ENCODE measurements at regions not wholly inside any gene's neighbourhood (a gene's known extent, or its start where the extent isn't known, plus 50 kb on each side); places are given as distances from the start of the nearest gene placed in this dataset.

- H3K4me3 ChIP-seq (ENCODE audit: low read depth in 1 of 2, low read length in 2 of 2), result no peak overlapping the region
- H3K9me3 ChIP-seq (ENCODE audit: low read length), result no peaks in the 10 kb centered on the region
- no peak overlapping the region for H3K9ac ChIP-seq (ENCODE audit: low read length)
- H3K27ac ChIP-seq (ENCODE audit: low read depth, low read length), result no peak overlapping the region
- no peaks in the 10 kb centered on the region for H3K4me1 ChIP-seq (ENCODE audit: insufficient read depth, low read length)
- H3K27me3 ChIP-seq (ENCODE audit: control insufficient read depth in 1 of 2, insufficient read depth in 2 of 2, low read length in 2 of 2), result no peaks in the 10 kb centered on the region
- H3K36me3 ChIP-seq (ENCODE audit: insufficient read depth, low read length), result no peaks in the 10 kb centered on the region
Measured at GRCh38 chr4:124092101-124092500, 620.4 kb downstream of the ANKRD50 start.

GRCh38 chr4:124092541-124092984, 620.0 kb downstream of the ANKRD50 start:
- H3K27ac ChIP-seq (ENCODE audit: low read depth, low read length), result no peak overlapping the region

GRCh38 chr4:124095621-124096020, 616.9 kb downstream of the ANKRD50 start:
- no peaks in the 10 kb centered on the region for H3K36me3 ChIP-seq (ENCODE audit: insufficient read depth, low read length)
- no peaks in the 10 kb centered on the region for H3K27me3 ChIP-seq (ENCODE audit: control insufficient read depth in 1 of 2, insufficient read depth in 2 of 2, low read length in 2 of 2)
- H3K9me3 ChIP-seq (ENCODE audit: low read length), result no peaks in the 10 kb centered on the region
- H3K4me3 ChIP-seq (ENCODE audit: low read depth in 1 of 2, low read length in 2 of 2), result no peak overlapping the region
- H3K9ac ChIP-seq (ENCODE audit: low read length), result no peak overlapping the region
- H3K4me1 ChIP-seq (ENCODE audit: insufficient read depth, low read length), result no peaks in the 10 kb centered on the region
- H3K27ac ChIP-seq (ENCODE audit: low read depth, low read length), result no peak overlapping the region

More at GRCh38 chr4:124092541-124092984, 620.0 kb downstream of the ANKRD50 start:
- Histone ChIP-seq H3K9me3 (ENCODE audit: low read length) (no peaks in the 10 kb centered on the region), H3K9ac (ENCODE audit: low read length) (no peak overlapping the region), H3K27me3 (ENCODE audit: control insufficient read depth in 1 of 2, insufficient read depth in 2 of 2, low read length in 2 of 2) (no peaks in the 10 kb centered on the region), H3K36me3 (ENCODE audit: insufficient read depth, low read length) (no peaks in the 10 kb centered on the region), H3K4me3 (ENCODE audit: low read depth in 1 of 2, low read length in 2 of 2) (no peak overlapping the region), H3K4me1 (ENCODE audit: insufficient read depth, low read length) (no peaks in the 10 kb centered on the region)

GRCh38 chr4:124096290-124096689, 616.2 kb downstream of the ANKRD50 start:
- Histone ChIP-seq H3K27ac (ENCODE audit: low read depth, low read length) (no peak overlapping the region), H3K4me3 (ENCODE audit: low read depth in 1 of 2, low read length in 2 of 2) (no peak overlapping the region), H3K4me1 (ENCODE audit: insufficient read depth, low read length) (no peaks in the 10 kb centered on the region)

GRCh38 chr4:124097447-124097846, 615.1 kb downstream of the ANKRD50 start:
- Histone ChIP-seq H3K4me3 (ENCODE audit: low read depth in 1 of 2, low read length in 2 of 2) (no peak overlapping the region), H3K4me1 (ENCODE audit: insufficient read depth, low read length) (no peaks in the 10 kb centered on the region), H3K9me3 (ENCODE audit: low read length) (no peaks in the 10 kb centered on the region), H3K9ac (ENCODE audit: low read length) (no peak overlapping the region), H3K27me3 (ENCODE audit: control insufficient read depth in 1 of 2, insufficient read depth in 2 of 2, low read length in 2 of 2) (no peaks in the 10 kb centered on the region), H3K27ac (ENCODE audit: low read depth, low read length) (no peak overlapping the region), H3K36me3 (ENCODE audit: insufficient read depth, low read length) (no peaks in the 10 kb centered on the region)

More at GRCh38 chr4:124096290-124096689, 616.2 kb downstream of the ANKRD50 start:
- Histone ChIP-seq H3K36me3 (ENCODE audit: insufficient read depth, low read length) (no peaks in the 10 kb centered on the region), H3K9me3 (ENCODE audit: low read length) (no peaks in the 10 kb centered on the region), H3K27me3 (ENCODE audit: control insufficient read depth in 1 of 2, insufficient read depth in 2 of 2, low read length in 2 of 2) (no peaks in the 10 kb centered on the region), H3K9ac (ENCODE audit: low read length) (no peak overlapping the region)

- Histone ChIP-seq H3K27me3 (ENCODE audit: control insufficient read depth in 1 of 2, insufficient read depth in 2 of 2, low read length in 2 of 2) (no peaks in the 10 kb centered on the region), H3K4me3 (ENCODE audit: low read depth in 1 of 2, low read length in 2 of 2) (no peak overlapping the region)
Measured at GRCh38 chr4:124104101-124104500, 608.4 kb downstream of the ANKRD50 start.

GRCh38 chr4:124104628-124105027, 607.9 kb downstream of the ANKRD50 start:
- no peaks in the 10 kb centered on the region for H3K4me1 ChIP-seq (ENCODE audit: insufficient read depth, low read length)
- no peaks in the 10 kb centered on the region for H3K27me3 ChIP-seq (ENCODE audit: control insufficient read depth in 1 of 2, insufficient read depth in 2 of 2, low read length in 2 of 2)
- no peak overlapping the region for H3K4me3 ChIP-seq (ENCODE audit: low read depth in 1 of 2, low read length in 2 of 2)
- H3K36me3 ChIP-seq (ENCODE audit: insufficient read depth, low read length), result no peaks in the 10 kb centered on the region
- H3K9me3 ChIP-seq (ENCODE audit: low read length), result no peaks in the 10 kb centered on the region
- no peak overlapping the region for H3K9ac ChIP-seq (ENCODE audit: low read length)
- H3K27ac ChIP-seq (ENCODE audit: low read depth, low read length), result no peak overlapping the region

More at GRCh38 chr4:124104101-124104500, 608.4 kb downstream of the ANKRD50 start:
- no peaks in the 10 kb centered on the region for H3K4me1 ChIP-seq (ENCODE audit: insufficient read depth, low read length)
- H3K9ac ChIP-seq (ENCODE audit: low read length), result no peak overlapping the region
- no peaks in the 10 kb centered on the region for H3K9me3 ChIP-seq (ENCODE audit: low read length)
- H3K27ac ChIP-seq (ENCODE audit: low read depth, low read length), result no peak overlapping the region
- no peaks in the 10 kb centered on the region for H3K36me3 ChIP-seq (ENCODE audit: insufficient read depth, low read length)

- no peak overlapping the region for H3K27ac ChIP-seq (ENCODE audit: low read depth, low read length)
- H3K4me3 ChIP-seq (ENCODE audit: low read depth in 1 of 2, low read length in 2 of 2), result no peak overlapping the region
- no peaks in the 10 kb centered on the region for H3K27me3 ChIP-seq (ENCODE audit: control insufficient read depth in 1 of 2, insufficient read depth in 2 of 2, low read length in 2 of 2)
- no peaks in the 10 kb centered on the region for H3K9me3 ChIP-seq (ENCODE audit: low read length)
- H3K36me3 ChIP-seq (ENCODE audit: insufficient read depth, low read length), result no peaks in the 10 kb centered on the region
- H3K4me1 ChIP-seq (ENCODE audit: insufficient read depth, low read length), result no peaks in the 10 kb centered on the region
- no peak overlapping the region for H3K9ac ChIP-seq (ENCODE audit: low read length)
Measured at GRCh38 chr4:124105212-124105611, 607.3 kb downstream of the ANKRD50 start.

- Histone ChIP-seq H3K27me3 (ENCODE audit: control insufficient read depth in 1 of 2, insufficient read depth in 2 of 2, low read length in 2 of 2) (no peaks in the 10 kb centered on the region), H3K9ac (ENCODE audit: low read length) (no peak overlapping the region), H3K9me3 (ENCODE audit: low read length) (no peaks in the 10 kb centered on the region), H3K36me3 (ENCODE audit: insufficient read depth, low read length) (no peaks in the 10 kb centered on the region), H3K27ac (ENCODE audit: low read depth, low read length) (no peak overlapping the region), H3K4me3 (ENCODE audit: low read depth in 1 of 2, low read length in 2 of 2) (no peak overlapping the region), H3K4me1 (ENCODE audit: insufficient read depth, low read length) (peaks cover 7% of the 10 kb centered on the region)
Measured at GRCh38 chr4:124111411-124111810, 601.1 kb downstream of the ANKRD50 start.

- H3K9ac ChIP-seq (ENCODE audit: low read length), result no peak overlapping the region
- H3K4me3 ChIP-seq (ENCODE audit: low read depth in 1 of 2, low read length in 2 of 2), result no peak overlapping the region
- no peaks in the 10 kb centered on the region for H3K36me3 ChIP-seq (ENCODE audit: insufficient read depth, low read length)
- H3K27me3 ChIP-seq (ENCODE audit: control insufficient read depth in 1 of 2, insufficient read depth in 2 of 2, low read length in 2 of 2), result no peaks in the 10 kb centered on the region
- no peak overlapping the region for H3K27ac ChIP-seq (ENCODE audit: low read depth, low read length)
- peaks cover 7% of the 10 kb centered on the region for H3K4me1 ChIP-seq (ENCODE audit: insufficient read depth, low read length)
- H3K9me3 ChIP-seq (ENCODE audit: low read length), result no peaks in the 10 kb centered on the region
Measured at GRCh38 chr4:124111922-124112321, 600.6 kb downstream of the ANKRD50 start.

- Histone ChIP-seq H3K9ac (ENCODE audit: low read length) (no peak overlapping the region), H3K9me3 (ENCODE audit: low read length) (no peaks in the 10 kb centered on the region), H3K36me3 (ENCODE audit: insufficient read depth, low read length) (no peaks in the 10 kb centered on the region), H3K4me3 (ENCODE audit: low read depth in 1 of 2, low read length in 2 of 2) (no peak overlapping the region), H3K27ac (ENCODE audit: low read depth, low read length) (no peak overlapping the region), H3K4me1 (ENCODE audit: insufficient read depth, low read length) (no peaks in the 10 kb centered on the region), H3K27me3 (ENCODE audit: control insufficient read depth in 1 of 2, insufficient read depth in 2 of 2, low read length in 2 of 2) (no peaks in the 10 kb centered on the region)
Measured at GRCh38 chr4:124118061-124118460, 594.5 kb downstream of the ANKRD50 start.

GRCh38 chr4:124121461-124121971, 591.0 kb downstream of the ANKRD50 start:
- H3K27me3 ChIP-seq (ENCODE audit: control insufficient read depth in 1 of 2, insufficient read depth in 2 of 2, low read length in 2 of 2), result no peaks in the 10 kb centered on the region
- no peaks in the 10 kb centered on the region for H3K4me1 ChIP-seq (ENCODE audit: insufficient read depth, low read length)
- H3K4me3 ChIP-seq (ENCODE audit: low read depth in 1 of 2, low read length in 2 of 2), result no peak overlapping the region
- H3K27ac ChIP-seq (ENCODE audit: low read depth, low read length), result no peak overlapping the region
- H3K36me3 ChIP-seq (ENCODE audit: insufficient read depth, low read length), result no peaks in the 10 kb centered on the region
- H3K9ac ChIP-seq (ENCODE audit: low read length), result no peak overlapping the region
- no peaks in the 10 kb centered on the region for H3K9me3 ChIP-seq (ENCODE audit: low read length)

Measured in muscle layer of colon (tissue), 2 donors.